Astrocyte (in vitro differentiated cells and primary cell): ENCODE measurements at regions not wholly inside any gene's neighbourhood (a gene's known extent, or its start where the extent isn't known, plus 50 kb on each side); places are given as distances from the start of the nearest gene placed in this dataset.

Experiments used
- CTCF ChIP-seq: IDR thresholded peaks from 2 replicates; pipeline ENCODE4 v1.5.1; 2011; ENCODE audit warnings: low read depth, mild to moderate bottlenecking, inconsistent platforms, low read length, moderate library complexity; ENCODE audit not compliant: insufficient read depth
- EZH2 ChIP-seq: IDR thresholded peaks from 2 replicates; pipeline ENCODE4 v1.6.1; 2012; ENCODE audit warnings: mild to moderate bottlenecking, low read length, inconsistent platforms; ENCODE audit not compliant: insufficient read depth

GRCh38 chr10:131738396-131738735 lies 162.4 kb upstream of the PPP2R2D start:
- no peak for TF ChIP-seq CTCF
- TF ChIP-seq EZH2 = no peak
